SU-DHL-6 (cell line): ENCODE measurements at regions not wholly inside any gene's neighbourhood (a gene's known extent, or its start where the extent isn't known, plus 50 kb on each side); places are given as distances from the start of the nearest gene placed in this dataset.

Source experiments
- H2AFZ ChIP-seq: fragments of 200-600 bp; sonication (generic); 2 replicates; pipeline ENCODE4 v1.6.1; 2014; ENCODE audit warnings: low read depth, mild to moderate bottlenecking, moderate library complexity, mixed read lengths, antibody characterized with exemption, low read length; ENCODE audit not compliant: severe bottlenecking
- H3F3A ChIP-seq: fragments of 200-600 bp; shearing (Covaris generic); 2 replicates; pipeline ENCODE4 v1.6.0; 2016; ENCODE audit warnings: antibody characterized with exemption, mild to moderate bottlenecking; ENCODE audit not compliant: insufficient read depth
- H3K27ac ChIP-seq: fragments of 200-600 bp; sonication (generic); 2 replicates; pipeline ENCODE4 v1.5.1; 2016; ENCODE audit warnings: low read depth, mild to moderate bottlenecking, low read length, moderate library complexity, mixed read lengths
- H3K27me3 ChIP-seq: fragments of 200-600 bp; sonication (generic), shearing (Covaris generic); 2 replicates; pipeline ENCODE4 v1.6.0; 2014; ENCODE audit warnings: mild to moderate bottlenecking, low read length
- H3K36me3 ChIP-seq: fragments of 200-600 bp; sonication (generic); 2 replicates; pipeline ENCODE4 v1.6.1; 2014; ENCODE audit warnings: mild to moderate bottlenecking, low read length, mixed read lengths
- H3K4me2 ChIP-seq: fragments of 300-600, 200-600 bp; shearing (Covaris generic), sonication (generic); 2 replicates; pipeline ENCODE4 v1.6.0; 2014; ENCODE audit warnings: low read length, low read depth, mild to moderate bottlenecking; ENCODE audit not compliant: poor library complexity, severe bottlenecking
- H3K4me3 ChIP-seq: fragments of 200-600 bp; sonication (generic); 2 replicates; pipeline ENCODE4 v1.5.1; 2014; ENCODE audit warnings: antibody characterized with exemption, low read length, mild to moderate bottlenecking, mixed read lengths; ENCODE audit not compliant: insufficient read depth, poor library complexity, severe bottlenecking
- H3K79me2 ChIP-seq: fragments of 200-600 bp; sonication (generic); 2 replicates; pipeline ENCODE4 v1.6.1; 2014; ENCODE audit warnings: mild to moderate bottlenecking, low read length, moderate library complexity; ENCODE audit not compliant: insufficient read depth
- H3K9ac ChIP-seq: fragments of 200-600 bp; sonication (generic); 2 replicates; pipeline ENCODE4 v1.7.0; 2014; ENCODE audit warnings: mild to moderate bottlenecking, low read length
- H3K9me2 ChIP-seq: fragments of 200-600 bp; sonication (generic); replicated peaks from 2 replicates; pipeline ENCODE4 v1.6.1; 2014; ENCODE audit warnings: low read length; ENCODE audit not compliant: insufficient read depth
- H3K9me3 ChIP-seq: fragments of 200-600 bp; sonication (generic); 2 replicates; pipeline ENCODE4 v1.6.1; 2014; ENCODE audit warnings: low read length, mixed read lengths; ENCODE audit not compliant: insufficient read depth
- H4K20me1 ChIP-seq: fragments of 200-600 bp; sonication (generic); 2 replicates; pipeline ENCODE4 v1.6.1; 2014; ENCODE audit warnings: low read depth, mild to moderate bottlenecking, antibody characterized with exemption, low read length, moderate library complexity, mixed read lengths
- EZH2phosphoT487 ChIP-seq: fragments of 200-600 bp; sonication (generic), shearing (Covaris generic); conservative IDR thresholded peaks from 2 replicates; pipeline ENCODE4 v1.6.1; 2018; ENCODE audit warnings: mild to moderate bottlenecking, antibody characterized with exemption, low read length, moderate library complexity, mixed read lengths
- TF ChIP-seq, protein P1 (sequence below): fragments of 200-600 bp; sonication (generic); IDR thresholded peaks from one replicate; pipeline ENCODE4 v1.5.1; 2017; ENCODE audit warnings: antibody characterized with exemption, mild to moderate bottlenecking, low read length, moderate library complexity; ENCODE audit not compliant: insufficient read depth, poor library complexity, severe bottlenecking

DNA sequence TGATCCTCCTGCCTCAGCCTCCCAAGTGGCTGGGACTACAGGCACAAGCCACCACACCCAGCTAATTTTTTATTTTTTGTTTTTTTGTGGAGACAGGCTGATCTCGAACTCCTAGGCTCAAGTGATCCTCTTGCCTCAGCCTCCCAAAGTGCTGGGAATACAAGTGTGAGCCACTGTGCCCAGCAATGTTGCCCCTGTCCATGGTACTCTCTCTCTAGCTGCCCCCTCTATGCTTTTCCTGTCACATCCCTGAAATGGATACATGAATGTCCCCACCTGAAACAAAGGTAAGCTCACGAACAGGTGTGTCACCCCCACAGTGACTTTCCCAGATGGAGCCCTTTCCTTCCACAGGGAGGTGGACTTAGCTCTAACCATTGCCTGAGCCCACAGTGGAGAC is 141.1 kb upstream of the MGMT start:
- H3K36me3 ChIP-seq: no peaks in the 10 kb centered on the region
- no peak overlapping the region for H3K4me2 ChIP-seq
- H2AFZ ChIP-seq: no peak overlapping the region
- no peak overlapping the region for H3K27ac ChIP-seq
- H3K9me2 ChIP-seq: no peaks in the 10 kb centered on the region
- no peaks in the 10 kb centered on the region for H3K9me3 ChIP-seq
- no peaks in the 10 kb centered on the region for H3K27me3 ChIP-seq
- TF ChIP-seq EZH2phosphoT487: no peak
- H3K4me3 ChIP-seq: no peak overlapping the region
- H3F3A ChIP-seq: no peaks in the 10 kb centered on the region
- no peaks in the 10 kb centered on the region for H3K79me2 ChIP-seq
- no peaks in the 10 kb centered on the region for H4K20me1 ChIP-seq
- H3K9ac ChIP-seq: no peak overlapping the region

DNA sequence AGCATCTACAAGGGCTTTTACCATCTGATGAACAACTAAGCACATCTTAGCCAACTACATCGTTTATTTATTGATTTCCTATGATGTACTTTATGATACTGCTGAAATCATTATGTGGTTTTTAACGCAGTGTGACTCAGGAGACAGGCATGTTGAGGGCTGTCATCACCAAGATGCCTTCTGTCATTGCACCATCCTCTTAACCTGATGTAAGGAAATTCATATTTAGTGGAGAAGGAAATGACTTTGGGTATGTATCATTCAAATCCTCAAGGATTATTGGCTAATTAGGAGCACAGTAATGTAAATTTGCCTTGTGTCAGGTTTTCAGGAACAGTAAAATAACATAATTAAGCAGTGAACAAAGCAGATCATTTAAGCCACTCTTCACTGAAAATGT is 138.5 kb upstream of the MGMT start:
- no peaks in the 10 kb centered on the region for H3F3A ChIP-seq
- H3K9ac ChIP-seq: no peak overlapping the region
- no peaks in the 10 kb centered on the region for H3K79me2 ChIP-seq
- H3K27me3 ChIP-seq: no peaks in the 10 kb centered on the region
- H3K36me3 ChIP-seq: no peaks in the 10 kb centered on the region
- no peak overlapping the region for H3K4me2 ChIP-seq
- no peak overlapping the region for H3K4me3 ChIP-seq
- no peak overlapping the region for H2AFZ ChIP-seq
- H4K20me1 ChIP-seq: no peaks in the 10 kb centered on the region
- H3K9me3 ChIP-seq: no peaks in the 10 kb centered on the region
- H3K27ac ChIP-seq: no peak overlapping the region
- TF ChIP-seq, protein P1, sequence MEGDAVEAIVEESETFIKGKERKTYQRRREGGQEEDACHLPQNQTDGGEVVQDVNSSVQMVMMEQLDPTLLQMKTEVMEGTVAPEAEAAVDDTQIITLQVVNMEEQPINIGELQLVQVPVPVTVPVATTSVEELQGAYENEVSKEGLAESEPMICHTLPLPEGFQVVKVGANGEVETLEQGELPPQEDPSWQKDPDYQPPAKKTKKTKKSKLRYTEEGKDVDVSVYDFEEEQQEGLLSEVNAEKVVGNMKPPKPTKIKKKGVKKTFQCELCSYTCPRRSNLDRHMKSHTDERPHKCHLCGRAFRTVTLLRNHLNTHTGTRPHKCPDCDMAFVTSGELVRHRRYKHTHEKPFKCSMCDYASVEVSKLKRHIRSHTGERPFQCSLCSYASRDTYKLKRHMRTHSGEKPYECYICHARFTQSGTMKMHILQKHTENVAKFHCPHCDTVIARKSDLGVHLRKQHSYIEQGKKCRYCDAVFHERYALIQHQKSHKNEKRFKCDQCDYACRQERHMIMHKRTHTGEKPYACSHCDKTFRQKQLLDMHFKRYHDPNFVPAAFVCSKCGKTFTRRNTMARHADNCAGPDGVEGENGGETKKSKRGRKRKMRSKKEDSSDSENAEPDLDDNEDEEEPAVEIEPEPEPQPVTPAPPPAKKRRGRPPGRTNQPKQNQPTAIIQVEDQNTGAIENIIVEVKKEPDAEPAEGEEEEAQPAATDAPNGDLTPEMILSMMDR: no peak
- TF ChIP-seq EZH2phosphoT487: no peak
- H3K9me2 ChIP-seq: no peaks in the 10 kb centered on the region

DNA sequence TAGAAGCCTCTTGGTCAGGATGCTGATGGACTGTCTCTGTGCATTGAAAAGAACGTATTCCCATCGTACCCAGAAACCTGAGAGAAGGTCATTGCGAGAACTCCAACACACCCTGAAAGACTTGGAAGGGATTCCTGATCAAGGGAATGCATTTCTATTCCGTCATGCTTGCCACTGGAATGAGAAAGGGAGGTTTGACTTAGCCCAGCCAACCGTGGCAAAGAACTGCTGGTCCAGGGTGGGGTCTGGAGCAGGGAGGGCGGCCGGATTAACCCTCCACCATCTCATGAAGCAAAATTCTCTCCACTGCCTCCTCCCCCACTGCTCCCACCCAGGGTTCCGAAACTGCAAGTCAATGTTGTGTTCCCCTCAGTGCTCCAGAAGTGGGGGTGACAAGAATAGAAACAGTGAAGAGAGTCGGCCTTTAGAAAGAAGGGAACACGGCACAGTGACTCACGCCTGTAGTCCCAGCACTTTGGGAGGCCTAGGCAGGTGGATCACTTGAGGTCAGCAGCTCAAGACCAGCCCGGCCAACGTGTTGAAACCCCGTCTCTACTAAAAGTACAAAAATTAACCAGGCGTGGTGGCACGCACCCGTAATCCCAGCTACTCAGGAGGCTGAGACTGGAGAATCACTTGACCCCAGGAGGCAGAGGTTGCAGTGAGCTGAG is 137.5 kb upstream of the MGMT start:
- no peaks in the 10 kb centered on the region for H3K79me2 ChIP-seq
- no peak overlapping the region for H3K4me2 ChIP-seq
- no peak overlapping the region for H3K9ac ChIP-seq
- H3K36me3 ChIP-seq: no peaks in the 10 kb centered on the region
- no peaks in the 10 kb centered on the region for H3K9me2 ChIP-seq
- no peak overlapping the region for H3K4me3 ChIP-seq
- no peaks in the 10 kb centered on the region for H3F3A ChIP-seq
- no peak overlapping the region for H2AFZ ChIP-seq
- no peaks in the 10 kb centered on the region for H3K9me3 ChIP-seq
- H3K27ac ChIP-seq: no peak overlapping the region
- TF ChIP-seq EZH2phosphoT487: no peak
- no peaks in the 10 kb centered on the region for H4K20me1 ChIP-seq
- H3K27me3 ChIP-seq: no peaks in the 10 kb centered on the region

DNA sequence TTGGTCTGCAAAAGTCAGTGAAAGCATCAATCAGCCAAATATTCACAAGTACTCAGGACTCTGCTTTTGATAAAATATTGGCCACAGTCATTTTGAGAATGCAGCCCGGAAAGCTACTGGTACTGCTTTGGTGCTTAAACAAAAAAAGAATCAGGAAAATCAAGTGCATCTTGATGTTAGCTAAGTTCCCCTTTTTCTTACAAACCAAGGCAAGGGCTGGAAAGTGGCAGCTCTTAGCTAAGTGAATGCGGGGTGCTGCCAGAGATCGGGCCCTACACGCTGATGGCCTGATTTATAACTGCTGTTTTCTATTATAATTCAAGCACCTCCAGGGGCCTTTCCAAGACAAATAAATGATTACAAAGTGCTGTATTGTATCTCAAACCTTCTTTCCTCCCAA is 136.8 kb upstream of the MGMT start:
- Histone ChIP-seq H3K4me3 (no peak overlapping the region), H3K36me3 (no peaks in the 10 kb centered on the region), H3K27me3 (no peaks in the 10 kb centered on the region), H3K27ac (no peak overlapping the region), H3K4me2 (no peak overlapping the region), H3K9me2 (no peaks in the 10 kb centered on the region), H3K9me3 (no peaks in the 10 kb centered on the region), H3K79me2 (no peaks in the 10 kb centered on the region), H3F3A (no peaks in the 10 kb centered on the region), H4K20me1 (no peaks in the 10 kb centered on the region), H2AFZ (no peak overlapping the region), H3K9ac (no peak overlapping the region)
- TF ChIP-seq EZH2phosphoT487: no peak
- TF ChIP-seq, protein P1: no peak
